ENCODE measurements at regions not wholly inside any gene's neighbourhood (a gene's known extent, or its start where the extent isn't known, plus 50 kb on each side); places are given as distances from the start of the nearest gene placed in this dataset.
"Not testable (repeated sequence)": the region's sequence is repeated elsewhere in the genome, so short reads cannot be mapped to it uniquely, and the experiment has no call there.

DNA sequence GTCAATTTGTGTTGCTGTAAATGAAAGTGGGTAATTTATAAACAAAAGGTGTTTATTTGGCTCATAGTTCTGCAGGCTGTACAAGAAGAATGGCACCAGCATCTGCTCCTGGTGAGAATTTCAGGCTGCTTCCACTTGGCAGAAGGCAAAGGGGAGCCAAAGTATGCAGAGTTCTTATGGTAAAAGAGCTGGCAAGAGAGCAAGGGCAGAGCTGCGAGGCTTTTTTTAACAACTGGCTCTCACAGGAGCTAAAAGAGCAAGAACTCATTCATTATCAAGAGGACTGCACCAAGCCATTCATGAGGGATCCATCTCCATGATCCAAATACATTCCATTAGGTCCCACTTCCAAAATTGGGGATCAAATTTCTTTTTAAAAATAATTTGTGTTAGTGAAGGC, 1712.7 kb downstream of the SLITRK5 start:
- no peak for DNase-seq (ENCODE audit: low read depth in 4 of 4, low spot score in 3 of 4)

- DNase-seq (ENCODE audit: low read depth in 4 of 4, low spot score in 3 of 4): no peak
These were observed 1722.7 kb downstream of the SLITRK5 start for GRCh38 chr13:89393758-89394304.

DNA sequence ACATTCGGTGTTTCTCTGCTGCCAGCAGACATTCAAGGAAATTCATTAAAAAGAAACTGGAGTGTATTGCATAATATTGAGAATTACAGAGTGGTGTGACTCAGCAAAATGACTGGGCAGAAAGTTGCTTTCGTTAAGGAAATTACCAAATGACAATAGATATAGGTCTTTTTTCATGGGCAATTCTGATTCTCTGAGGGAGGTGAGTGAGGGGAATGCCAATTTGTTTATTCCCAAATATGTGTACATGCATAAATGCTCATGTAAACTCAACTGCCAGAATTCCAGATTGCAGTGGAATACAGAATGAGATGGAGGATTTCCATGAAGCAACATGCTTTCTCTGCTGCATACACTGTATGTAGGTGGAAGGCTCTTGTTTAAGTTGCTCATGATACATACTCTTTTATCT, 1730.1 kb downstream of the SLITRK5 start:
- DNase-seq (ENCODE audit: low read depth in 4 of 4, low spot score in 3 of 4): no peak

- DNase-seq (ENCODE audit: low read depth in 4 of 4, low spot score in 3 of 4): no peak
These were observed 1731.0 kb downstream of the SLITRK5 start for GRCh38 chr13:89402211-89402610.

DNA sequence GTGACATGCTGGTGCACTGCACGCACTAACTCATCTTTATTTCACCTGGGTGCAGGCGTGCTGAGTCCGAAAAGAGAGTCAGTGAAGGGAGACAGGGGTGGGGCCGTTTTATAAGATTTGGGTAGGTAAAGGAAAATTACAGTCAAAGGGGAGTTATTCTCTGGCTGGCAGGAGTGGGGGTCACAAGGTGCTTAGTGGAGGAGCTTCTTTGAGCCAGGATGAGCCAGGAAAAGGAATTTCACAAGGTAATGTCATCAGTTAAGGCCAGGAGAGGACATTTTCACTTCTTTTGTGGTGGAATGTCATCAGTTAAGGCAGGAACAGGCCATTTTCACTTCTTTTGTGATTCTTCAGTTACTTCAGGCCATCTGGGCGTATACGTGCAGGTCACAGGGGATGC, 1734.9 kb downstream of the SLITRK5 start:
- not testable (repeated sequence) for DNase-seq (ENCODE audit: low read depth in 4 of 4, low spot score in 3 of 4)

DNA sequence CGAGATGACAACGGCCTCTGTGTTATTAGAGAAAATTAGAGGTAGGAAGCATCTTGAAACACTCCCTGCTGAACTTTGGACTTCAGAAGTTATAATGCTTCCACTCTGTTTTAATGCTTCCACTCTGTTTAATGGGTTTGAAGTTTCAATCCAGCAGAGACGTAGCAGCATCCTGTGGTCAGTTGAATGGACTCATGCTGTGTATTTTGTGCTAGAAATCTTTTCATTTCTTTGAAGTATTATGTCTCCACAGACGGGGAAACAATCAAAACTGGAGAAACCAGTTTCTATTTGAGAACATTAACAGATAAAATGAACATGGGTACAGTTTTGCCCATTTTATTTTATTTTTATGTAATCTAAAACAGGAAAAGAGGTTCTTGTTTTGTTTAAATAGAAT, 1736.2 kb downstream of the SLITRK5 start:
- DNase-seq (ENCODE audit: low read depth in 4 of 4, low spot score in 3 of 4): no peak

DNA sequence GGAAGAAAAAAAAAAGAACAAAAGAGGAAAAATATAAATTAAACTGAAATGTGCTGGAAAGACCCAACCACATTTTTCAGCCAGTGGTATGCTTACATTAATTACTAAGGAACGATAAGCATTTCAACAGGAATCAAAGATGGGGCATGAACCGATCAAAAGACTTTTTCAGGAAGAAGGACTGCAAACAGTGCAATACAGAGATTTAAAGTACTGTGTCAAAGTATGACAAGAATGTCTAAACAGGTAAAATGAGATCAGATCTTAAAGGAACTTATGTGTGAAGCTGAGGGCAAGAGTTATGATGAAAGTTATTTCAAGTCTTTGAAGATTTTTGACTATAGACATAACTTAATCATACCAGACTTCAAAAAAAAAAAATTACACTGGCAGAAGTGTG, 1761.8 kb downstream of the SLITRK5 start:
- DNase-seq (ENCODE audit: low read depth in 4 of 4, low spot score in 3 of 4): no peak

- not testable (repeated sequence) for DNase-seq (ENCODE audit: low read depth in 4 of 4, low spot score in 3 of 4)
These were observed 1763.5 kb downstream of the SLITRK5 start for GRCh38 chr13:89434624-89435023.

- DNase-seq (ENCODE audit: low read depth in 4 of 4, low spot score in 3 of 4): no peak
These were observed 1783.5 kb downstream of the SLITRK5 start for GRCh38 chr13:89454681-89455080.

DNA sequence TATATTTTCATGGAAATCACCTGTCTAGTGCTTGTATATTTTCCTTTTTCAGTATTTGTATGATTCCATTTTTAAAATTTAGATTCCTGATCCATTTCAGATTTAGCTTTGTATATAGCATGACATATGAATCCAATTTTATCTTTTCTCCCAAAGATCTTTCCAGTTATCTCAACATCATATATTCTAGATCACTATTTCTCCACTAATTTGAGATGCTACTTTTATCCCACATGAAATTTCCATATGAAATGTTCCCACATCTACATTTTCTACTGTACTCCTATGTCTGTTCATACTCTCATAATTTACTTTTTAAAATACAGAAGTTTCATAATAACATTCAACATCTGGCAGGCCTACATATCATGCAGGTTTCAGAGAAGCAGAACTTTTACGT, 1784.1 kb downstream of the SLITRK5 start:
- no peak for DNase-seq (ENCODE audit: low read depth in 4 of 4, low spot score in 3 of 4)

- DNase-seq (ENCODE audit: low read depth in 4 of 4, low spot score in 3 of 4): no peak
These were observed 1784.6 kb downstream of the SLITRK5 start for GRCh38 chr13:89455741-89456140.

GRCh38 chr13:89457977-89458376, 1786.8 kb downstream of the SLITRK5 start:
- DNase-seq (ENCODE audit: low read depth in 4 of 4, low spot score in 3 of 4): no peak

DNA sequence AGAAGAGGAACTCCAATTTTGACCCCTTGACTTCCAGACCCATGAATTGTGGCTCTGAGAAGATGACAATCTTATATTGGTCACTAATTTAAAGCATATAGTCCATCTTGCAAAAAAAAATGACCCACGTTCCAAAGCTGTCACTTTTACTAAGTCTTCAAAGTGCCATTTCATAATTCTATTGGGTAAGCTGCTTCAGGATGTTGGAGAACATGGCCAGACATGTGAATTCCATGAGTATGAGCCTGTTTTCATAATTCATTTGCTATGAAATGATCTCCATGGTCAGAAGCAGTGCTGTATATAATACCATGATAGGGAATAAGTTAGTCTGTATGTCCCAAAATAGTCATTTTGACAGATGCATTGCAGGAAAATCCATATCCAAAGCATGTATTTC, 1787.3 kb downstream of the SLITRK5 start:
- DNase-seq (ENCODE audit: low read depth in 4 of 4, low spot score in 3 of 4): no peak

GRCh38 chr13:89460895-89461294, 1789.7 kb downstream of the SLITRK5 start:
- not testable (repeated sequence) for DNase-seq (ENCODE audit: low read depth in 4 of 4, low spot score in 3 of 4)

DNA sequence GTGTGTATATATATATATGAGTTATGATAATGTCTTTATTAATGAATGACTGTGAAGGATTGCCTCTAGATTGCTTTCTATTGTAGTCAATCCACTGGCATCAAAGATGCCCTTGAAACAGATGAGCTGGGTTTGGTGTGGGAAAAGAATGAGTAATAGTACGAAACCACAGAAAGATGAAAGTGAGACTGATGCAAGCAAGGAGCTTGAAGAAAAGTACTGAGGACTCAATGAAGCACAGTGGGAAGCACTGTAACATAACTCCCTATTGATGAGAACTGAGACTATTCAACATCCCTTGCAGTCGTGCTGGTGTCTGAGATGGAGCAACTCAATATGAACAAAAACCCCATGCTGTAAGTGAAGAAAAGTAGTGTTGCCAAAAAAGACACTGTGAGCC, 1794.2 kb downstream of the SLITRK5 start:
- no peak for DNase-seq (ENCODE audit: low read depth in 4 of 4, low spot score in 3 of 4)

GRCh38 chr13:89468081-89468480, 1796.9 kb downstream of the SLITRK5 start:
- no peak for DNase-seq (ENCODE audit: low read depth in 4 of 4, low spot score in 3 of 4)

DNA sequence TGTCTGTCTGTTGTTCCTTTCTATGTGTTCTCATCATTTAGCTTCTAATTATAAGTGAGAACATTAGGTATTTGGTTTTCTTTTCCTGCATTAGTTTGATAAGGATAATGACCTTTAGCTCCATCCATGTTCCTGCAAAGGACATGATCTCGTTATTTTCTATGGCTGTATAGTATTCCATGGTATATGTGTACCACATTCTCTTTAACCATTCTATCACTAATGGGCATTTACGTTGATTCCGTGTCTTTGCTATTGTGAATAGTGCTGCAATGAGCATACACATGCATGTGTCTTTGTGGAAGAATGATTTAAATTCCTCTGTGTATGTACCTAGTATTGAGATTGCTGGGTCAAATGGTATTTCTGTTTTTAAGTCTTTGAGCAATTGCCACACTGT, 1799.7 kb downstream of the SLITRK5 start:
- no peak for DNase-seq (ENCODE audit: low read depth in 4 of 4, low spot score in 3 of 4)

DNA sequence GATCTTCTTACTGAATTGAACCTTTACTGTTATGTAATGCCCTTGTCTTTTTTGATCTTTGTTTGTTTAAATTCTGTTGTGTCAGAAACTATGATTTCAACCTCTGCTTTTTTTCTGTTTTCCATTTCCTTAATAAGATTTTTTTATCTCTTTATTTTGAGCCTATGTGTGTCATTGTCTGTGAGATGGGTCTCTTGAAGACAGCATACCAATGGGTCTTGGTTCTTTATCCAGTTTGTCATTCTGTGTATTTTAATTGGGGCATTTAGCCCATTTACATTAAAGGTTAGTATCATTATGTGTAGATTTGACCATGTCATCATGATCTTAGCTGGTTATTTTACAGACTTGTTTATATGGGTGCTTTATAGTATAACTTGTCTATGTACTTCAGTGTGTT, 1803.3 kb downstream of the SLITRK5 start:
- no peak for DNase-seq (ENCODE audit: low read depth in 4 of 4, low spot score in 3 of 4)

DNA sequence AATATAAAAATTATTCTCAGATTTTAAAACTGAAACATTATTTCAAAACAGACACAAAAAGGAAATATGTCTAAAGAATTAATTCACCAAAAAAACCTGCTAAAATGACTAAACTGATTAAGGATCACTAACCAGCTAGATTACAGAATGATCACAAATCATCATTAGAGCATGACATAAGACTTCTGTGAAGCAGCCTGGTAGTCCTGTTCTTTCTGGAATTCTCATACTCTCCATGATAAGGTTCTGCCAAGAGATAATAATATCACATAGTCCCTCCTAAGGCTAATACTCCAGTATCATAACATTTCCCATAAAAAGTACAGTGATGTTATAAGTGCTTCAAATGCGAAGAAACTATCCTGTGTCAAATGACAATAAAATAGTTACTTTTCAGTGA, 1814.9 kb downstream of the SLITRK5 start:
- DNase-seq (ENCODE audit: low read depth in 4 of 4, low spot score in 3 of 4): no peak

- DNase-seq (ENCODE audit: low read depth in 4 of 4, low spot score in 3 of 4): no peak
These were observed 1815.5 kb downstream of the SLITRK5 start for GRCh38 chr13:89486709-89487108.

DNA sequence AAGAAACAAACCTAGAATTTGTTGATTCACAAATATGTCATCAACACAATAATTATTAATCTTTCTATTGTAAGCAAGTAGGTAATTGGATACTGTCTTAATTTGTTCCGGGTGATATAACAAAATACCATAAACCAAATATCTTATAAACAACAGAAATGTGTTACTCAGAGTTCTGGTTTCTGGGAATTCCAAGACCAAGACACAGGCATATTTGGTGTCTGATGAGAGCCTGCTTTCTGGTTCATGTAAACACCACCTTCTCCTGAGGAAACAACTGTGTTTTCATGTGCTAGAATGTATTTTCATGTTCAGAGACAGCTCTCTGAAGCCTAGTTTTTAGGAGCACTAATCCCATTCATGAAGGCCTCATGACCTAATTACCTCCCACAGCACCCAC, 1819.5 kb downstream of the SLITRK5 start:
- no peak for DNase-seq (ENCODE audit: low read depth in 4 of 4, low spot score in 3 of 4)

DNA sequence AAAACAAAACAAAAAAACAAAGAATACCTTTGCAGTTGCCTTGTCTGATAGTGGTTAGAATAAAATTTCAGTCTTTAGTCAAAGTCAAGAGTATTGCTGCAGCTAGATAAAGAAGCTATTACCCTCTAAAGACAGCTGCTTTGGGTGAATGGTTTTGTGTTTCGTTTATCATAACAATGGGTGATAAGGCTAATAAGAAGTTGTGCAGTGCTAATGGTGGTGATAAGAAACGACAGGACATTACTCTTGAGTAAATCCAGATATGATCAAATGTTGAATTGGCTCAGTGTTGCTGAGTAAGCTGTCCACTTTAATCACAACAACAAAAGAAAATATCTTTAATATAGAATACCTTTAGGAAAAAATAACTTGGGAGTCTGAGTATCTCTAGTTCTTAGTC, 1825.3 kb downstream of the SLITRK5 start:
- no peak for DNase-seq (ENCODE audit: low read depth in 4 of 4, low spot score in 3 of 4)

DNA sequence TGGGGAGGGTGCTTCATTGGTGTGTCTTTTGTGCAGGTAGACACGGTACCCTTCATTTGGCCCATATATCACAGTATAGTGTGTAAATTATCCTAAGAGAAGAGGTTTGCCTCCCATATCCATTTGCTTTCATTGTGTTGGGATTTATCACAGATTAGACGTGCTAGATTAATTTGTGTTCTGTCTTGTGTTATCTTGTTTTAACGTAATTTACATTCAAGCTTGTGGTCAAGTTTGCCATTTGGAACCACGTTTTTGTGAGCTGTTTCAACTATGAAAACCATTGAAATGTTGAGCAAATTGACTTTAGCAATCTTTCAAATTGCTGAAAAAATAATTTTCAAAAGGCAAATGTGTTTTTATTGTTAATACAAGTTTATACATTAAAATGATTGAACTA, 1826.5 kb downstream of the SLITRK5 start:
- DNase-seq (ENCODE audit: low read depth in 4 of 4, low spot score in 3 of 4): no peak
